GM12874 (cell line): ENCODE measurements at regions not wholly inside any gene's neighbourhood (a gene's known extent, or its start where the extent isn't known, plus 50 kb on each side); places are given as distances from the start of the nearest gene placed in this dataset.

Experiments
- TF ChIP-seq, protein P1 (sequence below): IDR thresholded peaks from 2 replicates; pipeline ENCODE4 v1.5.1; 2011; ENCODE audit warnings: low read depth, mild to moderate bottlenecking, control low read depth, low read length, moderate library complexity; ENCODE audit not compliant: insufficient read depth

DNA sequence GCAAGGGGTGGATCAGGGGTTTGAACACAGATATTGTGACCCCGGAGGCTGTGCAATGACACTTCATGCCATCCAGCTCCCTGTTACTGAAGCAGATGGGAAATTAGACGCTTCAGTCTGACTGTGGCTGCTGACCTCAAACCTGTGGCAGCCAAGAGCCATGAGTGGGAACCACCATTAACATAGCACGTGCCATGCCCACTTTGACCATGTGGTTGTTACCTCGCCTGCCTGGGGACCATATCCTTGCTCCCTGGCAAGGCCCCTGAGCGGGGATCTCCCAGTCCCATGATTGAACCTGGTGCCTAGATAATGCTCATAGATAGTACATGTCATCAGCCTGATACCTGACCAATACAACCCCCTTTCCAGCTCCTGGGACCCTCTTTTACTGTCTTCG lies 68.9 kb downstream of the CYP26B1 start:
- TF ChIP-seq, protein P1, sequence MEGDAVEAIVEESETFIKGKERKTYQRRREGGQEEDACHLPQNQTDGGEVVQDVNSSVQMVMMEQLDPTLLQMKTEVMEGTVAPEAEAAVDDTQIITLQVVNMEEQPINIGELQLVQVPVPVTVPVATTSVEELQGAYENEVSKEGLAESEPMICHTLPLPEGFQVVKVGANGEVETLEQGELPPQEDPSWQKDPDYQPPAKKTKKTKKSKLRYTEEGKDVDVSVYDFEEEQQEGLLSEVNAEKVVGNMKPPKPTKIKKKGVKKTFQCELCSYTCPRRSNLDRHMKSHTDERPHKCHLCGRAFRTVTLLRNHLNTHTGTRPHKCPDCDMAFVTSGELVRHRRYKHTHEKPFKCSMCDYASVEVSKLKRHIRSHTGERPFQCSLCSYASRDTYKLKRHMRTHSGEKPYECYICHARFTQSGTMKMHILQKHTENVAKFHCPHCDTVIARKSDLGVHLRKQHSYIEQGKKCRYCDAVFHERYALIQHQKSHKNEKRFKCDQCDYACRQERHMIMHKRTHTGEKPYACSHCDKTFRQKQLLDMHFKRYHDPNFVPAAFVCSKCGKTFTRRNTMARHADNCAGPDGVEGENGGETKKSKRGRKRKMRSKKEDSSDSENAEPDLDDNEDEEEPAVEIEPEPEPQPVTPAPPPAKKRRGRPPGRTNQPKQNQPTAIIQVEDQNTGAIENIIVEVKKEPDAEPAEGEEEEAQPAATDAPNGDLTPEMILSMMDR, result no peak

DNA sequence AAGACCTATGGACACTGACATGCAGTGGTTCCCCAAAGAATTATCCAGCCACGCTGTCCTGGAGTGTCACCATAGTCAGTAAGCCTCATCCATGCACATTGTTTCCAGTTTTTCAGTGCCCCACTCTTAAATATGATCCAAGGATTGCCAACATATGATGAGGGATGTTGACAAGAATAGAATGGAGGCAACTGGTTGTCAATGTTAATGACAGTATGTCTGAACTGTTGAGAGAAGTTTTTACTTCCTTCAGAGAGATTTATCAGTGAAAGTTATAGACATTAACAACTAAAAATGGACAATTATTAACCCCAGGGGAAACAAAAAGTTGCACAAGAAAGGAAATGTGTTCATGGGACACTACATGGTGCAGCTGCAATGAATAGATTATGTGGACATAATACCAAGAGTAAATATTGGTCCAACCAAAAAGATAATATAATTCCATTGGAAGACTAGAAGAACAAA lies 69.9 kb downstream of the CYP26B1 start:
- TF ChIP-seq, protein P1, result no peak

DNA sequence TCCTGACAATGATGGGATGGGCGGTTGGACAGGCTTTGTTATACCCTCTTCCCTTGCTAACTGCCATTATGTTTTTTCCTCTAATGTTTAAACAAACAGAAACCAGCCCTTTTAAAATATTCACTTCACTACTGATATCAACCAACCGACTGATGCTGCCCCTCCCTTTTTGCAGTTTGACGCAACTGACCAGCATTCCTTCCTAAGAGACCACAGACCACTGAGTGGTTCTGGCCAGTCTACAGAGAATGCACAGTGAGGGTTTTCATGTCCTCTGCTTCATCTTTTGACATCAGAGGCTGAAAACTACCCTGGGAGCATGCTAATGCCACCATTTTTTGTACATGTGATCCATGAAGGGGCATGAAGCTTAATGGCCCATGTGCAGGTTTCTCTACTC lies 85.3 kb downstream of the CYP26B1 start:
- TF ChIP-seq, protein P1, result no peak

DNA sequence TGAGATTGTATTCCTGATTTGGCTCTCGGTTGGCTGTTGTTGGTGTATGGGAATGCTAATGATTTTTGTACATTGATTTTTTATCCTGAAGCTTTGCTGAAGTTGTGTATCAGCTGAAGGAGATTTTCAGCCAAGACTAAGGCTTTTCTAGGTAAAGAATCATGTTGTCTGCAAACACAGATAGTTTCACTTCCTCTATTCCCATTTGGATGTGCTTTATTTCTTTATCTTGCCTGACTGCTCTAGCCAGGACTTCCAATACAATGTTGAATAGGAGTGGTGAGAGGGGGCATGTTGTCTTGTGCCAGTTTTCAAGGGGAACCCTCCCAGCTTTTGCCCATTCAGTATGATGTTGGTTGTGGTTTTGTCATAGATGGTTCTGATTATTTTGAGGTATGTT lies 90.4 kb downstream of the CYP26B1 start:
- TF ChIP-seq, protein P1, result no peak

DNA sequence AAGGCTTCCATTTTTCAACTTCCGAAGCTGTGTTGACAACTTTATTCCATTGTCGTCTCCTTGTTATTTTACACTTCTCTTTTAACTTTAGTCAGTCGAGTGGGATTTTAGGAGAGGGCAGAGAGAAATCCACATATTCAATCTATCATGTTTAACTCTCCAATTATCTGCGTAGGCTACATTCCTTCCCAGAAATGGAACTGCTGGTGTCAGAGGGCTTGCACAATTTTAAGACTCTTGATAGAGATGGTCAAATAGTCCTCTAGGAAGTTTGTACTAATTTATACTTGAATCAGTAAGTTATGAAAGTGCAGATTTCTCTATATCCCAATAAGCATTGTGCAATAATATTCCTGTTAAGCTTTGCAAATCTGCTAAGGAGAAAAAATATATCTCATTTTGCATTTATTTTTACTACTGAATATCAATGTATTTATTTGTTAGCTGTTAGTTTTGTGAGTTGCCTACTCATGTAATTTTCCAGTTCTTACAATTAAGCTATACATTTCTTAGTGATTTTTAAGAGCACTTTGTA lies 95.6 kb downstream of the CYP26B1 start:
- TF ChIP-seq, protein P1, result no peak

DNA sequence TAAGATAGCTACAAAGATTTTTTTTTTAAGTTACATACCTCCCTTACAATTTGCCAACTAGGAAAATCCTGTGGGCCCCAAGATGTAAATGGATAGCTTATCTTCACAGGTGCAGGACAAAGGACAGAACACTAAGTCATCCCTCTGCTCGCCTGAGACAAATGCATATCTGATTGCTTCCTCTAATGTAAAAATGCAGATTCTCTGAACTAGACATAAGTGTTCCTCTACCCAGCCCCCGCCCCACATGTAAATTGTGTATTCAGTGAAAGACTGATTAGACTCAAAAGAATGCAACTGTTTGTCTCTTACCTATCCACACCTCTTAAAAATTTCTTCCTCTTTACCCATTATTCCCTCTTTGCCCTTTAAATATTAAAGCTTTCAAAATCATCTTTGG lies 96.5 kb downstream of the CYP26B1 start:
- TF ChIP-seq, protein P1, result no peak

DNA sequence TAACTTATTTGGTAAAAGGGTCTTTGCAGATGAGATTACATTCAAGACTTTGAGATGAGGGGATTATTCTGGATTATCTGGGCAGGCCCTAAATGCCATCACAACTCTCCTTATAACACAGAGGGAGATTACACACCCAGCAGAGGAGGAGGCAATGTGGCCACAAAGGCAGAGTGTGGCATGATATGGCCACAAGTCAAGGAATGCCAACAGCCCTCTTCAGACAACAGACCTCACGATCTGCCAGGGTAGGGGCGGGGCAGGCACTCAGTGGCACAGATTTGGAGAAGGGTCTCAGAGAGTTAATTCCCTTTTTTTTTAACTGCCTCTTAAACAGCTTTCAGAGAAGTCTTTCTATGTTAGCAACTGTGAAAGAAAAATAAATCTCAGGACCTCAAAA lies 96.9 kb downstream of the CYP26B1 start:
- TF ChIP-seq, protein P1, result no peak
